ENCODE measurements at regions not wholly inside any gene's neighbourhood (a gene's known extent, or its start where the extent isn't known, plus 50 kb on each side); places are given as distances from the start of the nearest gene placed in this dataset.
"Not testable (repeated sequence)": the region's sequence is repeated elsewhere in the genome, so short reads cannot be mapped to it uniquely, and the experiment has no call there.

DNA sequence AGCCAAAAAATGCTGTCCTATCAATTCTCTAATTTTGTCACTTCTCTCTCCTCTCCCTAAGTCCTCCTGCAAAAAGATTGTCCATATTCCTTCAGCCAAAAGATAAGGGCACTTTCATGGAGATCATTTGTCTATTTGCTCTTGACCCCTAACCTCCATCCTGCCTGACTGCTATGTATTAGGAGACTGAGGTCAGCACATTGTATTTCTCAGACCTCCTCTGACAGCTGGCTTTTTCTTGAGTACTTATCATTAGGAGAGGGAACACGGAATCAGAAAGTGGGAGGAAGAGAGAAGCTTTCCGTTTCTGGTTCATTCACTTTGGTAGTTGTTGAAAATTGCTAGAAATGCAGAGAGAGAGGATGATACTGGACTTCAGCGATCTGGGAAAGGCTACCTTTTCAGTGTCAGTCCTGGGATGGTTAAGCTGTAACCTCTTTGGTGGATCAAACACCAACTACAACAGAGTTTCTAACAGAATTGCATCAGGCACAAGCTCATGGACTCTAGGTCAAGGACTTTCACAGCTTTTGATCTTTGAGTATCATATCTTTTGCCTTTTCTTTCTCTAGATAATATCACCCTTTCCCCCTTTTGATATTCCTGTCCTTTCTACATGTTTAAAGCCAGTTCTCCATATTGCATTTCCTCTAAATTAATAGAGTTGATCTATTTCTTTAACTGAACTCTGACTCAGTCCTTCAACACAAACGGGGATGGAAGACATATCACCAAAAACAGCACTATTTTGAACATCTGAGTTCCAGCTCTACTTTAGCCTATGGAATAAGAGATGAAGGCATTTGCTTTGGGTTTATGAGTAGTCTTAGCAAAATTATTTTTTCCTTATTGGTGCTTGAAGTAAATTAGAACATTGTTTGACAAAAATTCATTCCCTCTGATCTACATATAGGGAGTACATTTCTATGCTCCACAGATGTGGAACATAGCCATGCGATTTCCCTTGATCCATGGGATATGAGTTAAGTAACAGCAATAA lies 63.3 kb upstream of the KYNU start:
- no peak overlapping the region for H3K4me3 ChIP-seq (ENCODE audit: low read depth, low read length)
- TF ChIP-seq, protein P1, sequence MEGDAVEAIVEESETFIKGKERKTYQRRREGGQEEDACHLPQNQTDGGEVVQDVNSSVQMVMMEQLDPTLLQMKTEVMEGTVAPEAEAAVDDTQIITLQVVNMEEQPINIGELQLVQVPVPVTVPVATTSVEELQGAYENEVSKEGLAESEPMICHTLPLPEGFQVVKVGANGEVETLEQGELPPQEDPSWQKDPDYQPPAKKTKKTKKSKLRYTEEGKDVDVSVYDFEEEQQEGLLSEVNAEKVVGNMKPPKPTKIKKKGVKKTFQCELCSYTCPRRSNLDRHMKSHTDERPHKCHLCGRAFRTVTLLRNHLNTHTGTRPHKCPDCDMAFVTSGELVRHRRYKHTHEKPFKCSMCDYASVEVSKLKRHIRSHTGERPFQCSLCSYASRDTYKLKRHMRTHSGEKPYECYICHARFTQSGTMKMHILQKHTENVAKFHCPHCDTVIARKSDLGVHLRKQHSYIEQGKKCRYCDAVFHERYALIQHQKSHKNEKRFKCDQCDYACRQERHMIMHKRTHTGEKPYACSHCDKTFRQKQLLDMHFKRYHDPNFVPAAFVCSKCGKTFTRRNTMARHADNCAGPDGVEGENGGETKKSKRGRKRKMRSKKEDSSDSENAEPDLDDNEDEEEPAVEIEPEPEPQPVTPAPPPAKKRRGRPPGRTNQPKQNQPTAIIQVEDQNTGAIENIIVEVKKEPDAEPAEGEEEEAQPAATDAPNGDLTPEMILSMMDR (IDR thresholded peaks at IDR 0.05; ENCODE audit: low read depth, low read length, missing control alignments): no peak
- DNase-seq (ENCODE audit: low read depth): no peak
- in situ Hi-C loops (cut with HindIII; ENCODE audit: low sequenced_read_pairs): no loop called here

DNA sequence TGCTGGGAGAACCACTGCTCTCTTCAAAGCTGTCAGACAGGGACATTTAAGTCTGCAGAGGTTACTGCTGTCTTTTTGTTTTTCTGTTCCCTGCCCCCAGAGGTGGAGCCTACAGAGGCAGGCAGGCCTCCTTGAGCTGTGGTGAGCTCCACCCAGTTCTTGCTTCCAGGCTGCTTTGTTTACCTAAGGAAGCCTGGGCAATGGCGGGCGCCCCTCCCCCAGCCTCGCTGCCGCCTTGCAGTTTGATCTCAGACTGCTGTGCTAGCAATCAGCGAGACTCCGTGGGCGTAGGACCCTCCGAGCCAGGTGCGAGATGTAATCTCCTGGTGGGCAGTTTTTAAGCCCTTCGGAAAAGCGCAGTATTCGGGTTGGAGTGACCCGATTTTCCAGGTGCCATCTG lies 65.8 kb upstream of the KYNU start:
- DNase-seq (ENCODE audit: low read depth); H3K4me3 ChIP-seq (ENCODE audit: low read depth, low read length); in situ Hi-C loops (cut with HindIII; ENCODE audit: low sequenced_read_pairs): not testable (repeated sequence)

DNA sequence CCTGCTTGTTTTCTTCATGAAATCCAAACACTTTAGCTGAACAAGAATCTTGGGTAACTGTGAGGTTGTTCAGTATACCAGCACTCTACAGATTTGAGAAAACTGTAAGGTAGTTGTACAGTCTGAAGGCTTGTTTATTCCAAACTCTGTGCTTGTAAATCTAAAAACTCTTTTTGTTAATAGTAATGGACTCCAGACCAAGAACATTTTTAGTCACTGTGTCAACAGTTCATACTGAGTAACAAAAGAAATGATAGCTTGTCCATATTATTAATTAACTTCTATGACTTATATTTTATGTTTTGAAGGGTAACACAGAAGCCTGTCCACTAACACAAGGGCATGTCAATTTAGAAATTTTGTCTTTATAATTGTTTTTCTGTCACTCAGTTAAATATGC lies 72.2 kb upstream of the KYNU start:
- in situ Hi-C loops (cut with HindIII; ENCODE audit: low sequenced_read_pairs): no loop called here
- TF ChIP-seq, protein P1 (IDR thresholded peaks at IDR 0.05; ENCODE audit: low read depth, low read length, missing control alignments): no peak
- no peak for DNase-seq (ENCODE audit: low read depth)
- no peak overlapping the region for H3K4me3 ChIP-seq (ENCODE audit: low read depth, low read length)

DNA sequence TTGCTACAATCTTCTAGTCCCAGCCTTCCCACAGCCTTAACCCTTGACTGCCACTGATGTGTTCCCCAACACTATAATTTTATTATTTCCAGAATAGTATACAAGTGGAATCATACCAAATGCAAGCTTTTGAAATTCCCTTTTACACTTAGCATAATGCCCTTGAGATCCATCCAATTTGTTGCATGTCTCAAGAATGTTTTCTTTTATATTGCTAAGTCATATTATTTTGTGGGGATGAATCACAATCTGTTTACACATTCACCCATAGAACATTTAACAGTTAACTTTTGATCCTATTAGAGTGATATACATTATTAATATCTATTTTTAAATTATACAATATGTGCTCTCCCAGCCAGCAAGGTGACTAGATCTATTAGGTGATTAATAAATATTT lies 74.3 kb upstream of the KYNU start:
- no peak overlapping the region for H3K4me3 ChIP-seq (ENCODE audit: low read depth, low read length)
- in situ Hi-C loops (cut with HindIII; ENCODE audit: low sequenced_read_pairs): no loop called here
- TF ChIP-seq, protein P1 (IDR thresholded peaks at IDR 0.05; ENCODE audit: low read depth, low read length, missing control alignments): no peak
- DNase-seq (ENCODE audit: low read depth): no peak

DNA sequence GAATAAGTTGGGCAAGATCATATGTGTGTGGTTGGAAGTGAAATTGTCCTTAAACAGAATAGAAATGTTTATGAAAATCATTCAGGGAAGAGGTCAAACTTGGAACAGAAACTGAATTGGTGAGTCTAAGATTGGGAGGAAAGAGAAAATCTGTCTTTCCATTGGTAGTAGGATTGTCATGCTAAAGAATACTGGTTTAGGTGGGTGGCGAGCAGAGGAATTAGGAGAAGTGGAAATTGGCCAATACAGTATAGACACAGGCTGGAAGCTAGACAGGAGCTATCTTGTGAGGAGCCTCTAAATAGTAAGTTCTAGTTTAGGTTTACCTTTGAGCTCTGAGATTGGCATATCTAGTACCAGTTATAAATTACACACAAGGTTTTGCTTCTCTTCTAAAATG lies 80.9 kb upstream of the KYNU start:
- no peak overlapping the region for H3K4me3 ChIP-seq (ENCODE audit: low read depth, low read length)
- TF ChIP-seq, protein P1 (IDR thresholded peaks at IDR 0.05; ENCODE audit: low read depth, low read length, missing control alignments): no peak
- no peak for DNase-seq (ENCODE audit: low read depth)
- in situ Hi-C loops (cut with HindIII; ENCODE audit: low sequenced_read_pairs): no loop called here

DNA sequence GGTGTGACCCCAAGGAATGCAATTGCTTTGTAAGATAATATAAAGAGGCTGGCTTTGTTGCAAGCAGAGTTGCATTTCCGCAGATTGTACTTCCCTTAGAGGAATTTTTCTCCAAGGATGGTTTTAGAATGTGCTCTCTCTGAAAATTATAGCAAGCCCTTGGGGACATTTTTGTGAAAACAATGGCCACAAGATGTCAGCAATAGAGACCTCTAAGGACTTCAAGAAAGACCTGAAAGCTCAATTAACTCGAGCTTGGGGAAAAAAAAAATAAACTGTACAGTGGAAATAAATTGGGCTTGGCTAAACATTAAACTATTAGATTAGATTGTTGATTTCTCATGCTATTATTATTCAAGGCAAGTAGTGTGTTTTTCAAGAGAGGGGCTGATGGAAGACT lies 81.3 kb upstream of the KYNU start:
- no peak for DNase-seq (ENCODE audit: low read depth)
- in situ Hi-C loops (cut with HindIII; ENCODE audit: low sequenced_read_pairs): no loop called here
- TF ChIP-seq, protein P1 (IDR thresholded peaks at IDR 0.05; ENCODE audit: low read depth, low read length, missing control alignments): no peak
- H3K4me3 ChIP-seq (ENCODE audit: low read depth, low read length): no peak overlapping the region

DNA sequence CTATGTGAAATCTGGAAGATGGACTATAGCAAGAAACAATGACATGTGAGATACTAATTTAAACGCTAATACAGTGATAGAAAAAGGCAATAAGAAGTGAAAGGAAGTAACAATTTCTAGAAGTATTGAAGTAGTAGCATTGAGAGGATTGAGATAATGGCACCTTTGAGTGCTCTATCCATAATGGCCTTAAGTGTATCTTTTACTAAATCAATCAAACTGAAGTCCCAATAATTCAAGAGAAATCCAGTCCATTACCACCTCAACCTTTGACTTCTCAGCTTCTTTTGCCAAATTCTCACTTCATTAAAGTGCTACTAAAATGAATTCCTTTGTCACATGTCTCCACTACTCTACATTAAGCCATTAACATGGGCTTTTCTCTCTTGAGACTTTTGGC lies 82.6 kb upstream of the KYNU start:
- H3K4me3 ChIP-seq (ENCODE audit: low read depth, low read length): no peak overlapping the region
- in situ Hi-C loops (cut with HindIII; ENCODE audit: low sequenced_read_pairs): no loop called here
- no peak for DNase-seq (ENCODE audit: low read depth)
- TF ChIP-seq, protein P1 (IDR thresholded peaks at IDR 0.05; ENCODE audit: low read depth, low read length, missing control alignments): no peak

DNA sequence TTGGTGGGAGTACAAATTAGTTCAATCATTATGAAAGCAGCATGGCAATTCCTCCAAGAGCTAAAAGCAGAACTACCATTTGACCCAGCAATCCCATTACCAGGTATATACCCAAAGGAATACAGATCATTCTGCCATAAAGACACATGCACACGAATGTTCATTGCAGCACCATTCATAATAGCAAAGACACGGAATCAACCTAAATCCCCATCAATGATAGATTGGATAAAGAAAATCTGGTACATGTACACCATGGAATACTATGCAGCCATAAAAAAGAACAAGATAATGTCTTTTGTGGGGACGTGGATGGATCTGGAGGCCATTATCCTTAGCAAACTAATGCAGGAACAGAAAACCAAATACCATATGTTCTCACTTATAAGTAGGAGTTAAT lies 85.1 kb upstream of the KYNU start:
- in situ Hi-C loops (cut with HindIII; ENCODE audit: low sequenced_read_pairs); H3K4me3 ChIP-seq (ENCODE audit: low read depth, low read length); DNase-seq (ENCODE audit: low read depth): not testable (repeated sequence)

Data from astrocyte of the cerebellum (primary cell).